DMS114 treated with DMSO at 0.1 percent for 48 hours (cell line): ENCODE measurements at regions not wholly inside any gene's neighbourhood (a gene's known extent, or its start where the extent isn't known, plus 50 kb on each side); places are given as distances from the start of the nearest gene placed in this dataset.

ENCODE experiments used
- DNase-seq: peaks from one replicate; lab custom pipeline; 2025; ENCODE audit not compliant: unreplicated experiment; lab: John Stamatoyannopoulos, UW

DNA sequence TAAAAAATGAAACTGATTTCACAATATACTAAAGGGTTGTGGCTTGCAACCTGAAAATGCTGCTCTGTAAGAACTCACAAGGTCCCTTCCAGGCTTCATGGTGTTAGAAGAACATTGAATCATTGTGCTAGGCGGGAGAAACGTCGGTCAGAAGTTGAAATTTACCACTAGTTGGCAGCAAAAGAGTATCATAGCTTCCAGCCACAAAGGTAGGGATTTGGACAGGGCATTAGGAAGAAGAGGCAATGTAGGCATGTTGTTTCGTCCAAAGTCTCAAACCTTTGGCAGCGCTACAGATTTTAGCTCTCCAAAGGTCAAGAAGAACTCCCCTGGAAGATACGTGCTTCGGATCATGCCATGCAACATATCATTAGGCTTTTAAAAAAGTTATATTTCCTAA lies 62.5 kb upstream of the ZP4 start:
- DNase-seq = no peak
